IMR-90 (cell line): ENCODE measurements at regions not wholly inside any gene's neighbourhood (a gene's known extent, or its start where the extent isn't known, plus 50 kb on each side); places are given as distances from the start of the nearest gene placed in this dataset.
A peak's percentile ranks its signal among the peaks of the same experiment; 100 is the strongest.

Experiments
- ATAC-seq: fragments of 200-7000 bp; cut with Tn5 transposase; 2 replicates; pipeline ENCODE4 v1.9.1; 2020; ENCODE audit warnings: low read depth, mild to moderate bottlenecking, moderate library complexity
- BruUV-seq: library from RNA; stranded (reverse); fragments of 400-500 nt; replicated peaks from 2 replicates; lab custom pipeline; 2021; lab: Mats Ljungman, UMichigan
- CTCF ChIA-PET: fragments of 300-600 bp; formaldehyde crosslinking; extraction: SDS; loops from one replicate; lab custom pipeline; 2021; ENCODE audit warnings: antibody characterized with exemption; lab: Yijun Ruan, JAX
- POLR2A ChIA-PET: fragments of 300-600 bp; sonication (Branson Sonifier 250); formaldehyde crosslinking; loops from one replicate; lab custom pipeline; 2022; ENCODE audit warnings: antibody characterized with exemption; ENCODE audit not compliant: unreplicated experiment; lab: Charles Lee
- DNase-seq: peaks from one replicate; pipeline ENCODE4 v3.0.0; 2013
- H2AFZ ChIP-seq: replicated peaks from 2 replicates; pipeline ENCODE3; 2013; ENCODE audit warnings: low read length, mild to moderate bottlenecking; ENCODE audit not compliant: poor library complexity
- H2AK5ac ChIP-seq: 2 replicates; pipeline ENCODE4 v1.6.1; 2013; ENCODE audit warnings: low read depth, low read length, inconsistent platforms
- H2AK9ac ChIP-seq: replicated peaks from 2 replicates; pipeline ENCODE3; 2013; ENCODE audit warnings: mild to moderate bottlenecking, low read depth, low read length, moderate library complexity; ENCODE audit not compliant: poor library complexity
- H2BK120ac ChIP-seq: 2 replicates; pipeline ENCODE4 v1.6.1; 2013; ENCODE audit warnings: low read depth, low read length, inconsistent platforms
- H2BK15ac ChIP-seq: 3 replicates; pipeline ENCODE4 v1.6.1; 2013; ENCODE audit warnings: low read depth, low read length, inconsistent platforms
- H2BK20ac ChIP-seq: 2 replicates; pipeline ENCODE4 v1.6.1; 2013; ENCODE audit warnings: low read depth, mild to moderate bottlenecking, inconsistent platforms, low read length, moderate library complexity
- H2BK5ac ChIP-seq: 2 replicates; pipeline ENCODE4 v1.6.1; 2013; ENCODE audit warnings: mild to moderate bottlenecking, low read depth, low read length, inconsistent platforms; ENCODE audit not compliant: poor library complexity, severe bottlenecking
- H3K14ac ChIP-seq: replicated peaks from 2 replicates; pipeline ENCODE4 v1.6.1; 2013; ENCODE audit warnings: low read depth, low read length, inconsistent platforms
- H3K18ac ChIP-seq: 2 replicates; pipeline ENCODE4 v1.6.1; 2013; ENCODE audit warnings: low read depth, low read length, control low read depth
- H3K23ac ChIP-seq: 2 replicates; pipeline ENCODE4 v1.6.1; 2013; ENCODE audit warnings: low read depth, low read length, inconsistent platforms
- H3K27ac ChIP-seq: 2 replicates; pipeline ENCODE4 v1.5.1; 2013; ENCODE audit warnings: mild to moderate bottlenecking, control low read depth, low read length; ENCODE audit not compliant: insufficient read depth
- H3K27me3 ChIP-seq: 2 replicates; pipeline ENCODE4 v1.6.1; 2013; ENCODE audit warnings: low read length; ENCODE audit not compliant: control insufficient read depth, insufficient read depth
- H3K36me3 ChIP-seq: 2 replicates; pipeline ENCODE4 v1.6.1; 2013; ENCODE audit warnings: low read length, mixed read lengths; ENCODE audit not compliant: control insufficient read depth, insufficient read depth
- H3K4ac ChIP-seq: 2 replicates; pipeline ENCODE4 v1.6.1; 2013; ENCODE audit warnings: low read depth, low read length, inconsistent platforms
- H3K4me1 ChIP-seq: 2 replicates; pipeline ENCODE4 v1.6.1; 2013; ENCODE audit warnings: low read length, mixed read lengths; ENCODE audit not compliant: control insufficient read depth, insufficient read depth
- H3K4me2 ChIP-seq: 2 replicates; pipeline ENCODE4 v1.6.1; 2013; ENCODE audit warnings: low read depth, mild to moderate bottlenecking, control low read depth, low read length, moderate library complexity
- H3K4me3 ChIP-seq: 2 replicates; pipeline ENCODE4 v1.5.1; 2013; ENCODE audit warnings: low read depth, mild to moderate bottlenecking, control low read depth, low read length, moderate library complexity; ENCODE audit not compliant: insufficient read depth
- H3K56ac ChIP-seq: 2 replicates; pipeline ENCODE4 v1.6.1; 2013; ENCODE audit warnings: low read length, inconsistent platforms; ENCODE audit not compliant: insufficient read depth; ENCODE audit errors: extremely low read depth
- H3K79me1 ChIP-seq, 2 experiments: 2 replicates each; pipeline ENCODE4 v1.6.1; 2013; ENCODE audit warnings: low read length in 2 of 2, inconsistent platforms in 1 of 2, low read depth in 1 of 2
- H3K9ac ChIP-seq: 2 replicates; pipeline ENCODE4 v1.6.1; 2013; ENCODE audit warnings: low read depth, low read length, control low read depth
- H3K9me1 ChIP-seq: 2 replicates; pipeline ENCODE4 v1.6.1; 2013; ENCODE audit warnings: low read length, inconsistent platforms; ENCODE audit not compliant: insufficient read depth
- H3K9me3 ChIP-seq: 2 replicates; pipeline ENCODE4 v1.6.1; 2013; ENCODE audit warnings: low read length; ENCODE audit not compliant: control insufficient read depth, insufficient read depth
- H4K20me1 ChIP-seq: 2 replicates; pipeline ENCODE4 v1.6.1; 2013; ENCODE audit warnings: low read length, inconsistent platforms; ENCODE audit not compliant: insufficient read depth
- H4K5ac ChIP-seq: 2 replicates; pipeline ENCODE4 v1.6.1; 2013; ENCODE audit warnings: mild to moderate bottlenecking, low read depth, low read length, control low read depth
- H4K8ac ChIP-seq, 2 experiments: 2 replicates each; pipeline ENCODE4 v1.6.1; 2013; ENCODE audit warnings: low read depth in 2 of 2, low read length in 2 of 2, control low read depth in 1 of 2, inconsistent platforms in 1 of 2
- H4K91ac ChIP-seq: 2 replicates; pipeline ENCODE4 v1.6.1; 2013; ENCODE audit warnings: low read depth, low read length, inconsistent platforms; ENCODE audit not compliant: insufficient read depth
- CEBPB ChIP-seq: IDR thresholded peaks from 2 replicates; pipeline ENCODE4 v1.6.1; 2012; ENCODE audit warnings: low read depth, low read length, improper control_type of control experiment
- ELK1 ChIP-seq: fragments of 150-350 bp; IDR thresholded peaks from 2 replicates; pipeline ENCODE4 v1.6.1; 2016; ENCODE audit warnings: low read depth, mild to moderate bottlenecking, low read length, moderate library complexity, borderline replicate concordance
- MAZ ChIP-seq: IDR thresholded peaks from 2 replicates; pipeline ENCODE4 v1.6.1; 2012; ENCODE audit warnings: low read depth, mild to moderate bottlenecking, low read length, improper control_type of control experiment, moderate library complexity, borderline replicate concordance
- NFE2L2 ChIP-seq: fragments of 150-350 bp; IDR thresholded peaks from 2 replicates; pipeline ENCODE4 v1.6.1; 2016; ENCODE audit warnings: low read depth, mild to moderate bottlenecking, low read length
- WGBS, 2 experiments: methylation state at CpG; one replicate each; pipeline versions ENCODE4 v1.1.5 to v1.1.7; 2013; ENCODE audit warnings: missing lambda C conversion rate in 2 of 2; ENCODE audit not compliant: insufficient read length in 1 of 2; ENCODE audit errors: extremely low coverage in 2 of 2; 5-methylcytosine and 5-hydroxymethylcytosine counted together
- dilution Hi-C: fragments of 300-500 bp; cut with HindIII; formaldehyde crosslinking; loops from one replicate; pipeline ENCODE4 v1.14.3; 2018; ENCODE audit warnings: low sequenced_read_pairs; ENCODE audit not compliant: unreplicated experiment
- in situ Hi-C: fragments of 300-500 bp; cut with MboI; formaldehyde crosslinking; loops from 3 replicates; pipeline ENCODE4 v1.14.3; 2019; ENCODE audit warnings: low sequenced_read_pairs, inconsistent platforms, mixed read lengths
- intact Hi-C: fragments of 100-400 bp; cut with micrococcal nuclease; formaldehyde crosslinking; loops from 2 replicates; pipeline ENCODE4 v1.10.0; 2022

- ATAC-seq, result no peak
- in situ Hi-C loops, result no loop called here
Measured at GRCh38 chr4:126595643-126596042, 1037.1 kb upstream of the INTU start.

More at GRCh38 chr4:126595643-126596042, 1037.1 kb upstream of the INTU start:
- Histone ChIP-seq H3K27ac (no peak overlapping the region), H2AFZ (no peak overlapping the region), H2AK9ac (no peak overlapping the region), H3K9ac (no peak overlapping the region), H4K8ac (no peak overlapping the region), H4K20me1 (no peaks in the 10 kb centered on the region), H3K9me1 (no peaks in the 10 kb centered on the region), H2AK5ac (no peak overlapping the region), H3K9me3 (no peaks in the 10 kb centered on the region), H3K18ac (no peak overlapping the region), H3K79me1 (no peaks in the 10 kb centered on the region), H2BK15ac (no peak overlapping the region), H3K4me1 (peaks cover 3% of the 10 kb centered on the region), H3K4ac (no peak overlapping the region), H3K14ac (no peak overlapping the region), H3K4me2 (no peak overlapping the region), H2BK20ac (no peak overlapping the region), H3K36me3 (no peaks in the 10 kb centered on the region), H3K56ac (no peak overlapping the region), H2BK5ac (no peak overlapping the region), H4K91ac (no peak overlapping the region), H3K4me3 (no peak overlapping the region), H3K27me3 (no peaks in the 10 kb centered on the region), H2BK120ac (no peak overlapping the region), H4K5ac (no peak overlapping the region), H3K23ac (no peak overlapping the region)
- dilution Hi-C loops (no loop called here), intact Hi-C loops (no loop called here)
- no CpG with 5 or more reads among the region's 2 CpGs for WGBS, 2 experiments
- ChIA-PET POLR2A (no interaction called here), CTCF (no interaction called here)
- peak; percentile 0 for DNase-seq
- BruUV-seq, result no TSS peak
- TF ChIP-seq CEBPB (no peak), MAZ (no peak), ELK1 (no peak), NFE2L2 (no peak)
